ENCODE measurements at regions not wholly inside any gene's neighbourhood (a gene's known extent, or its start where the extent isn't known, plus 50 kb on each side); places are given as distances from the start of the nearest gene placed in this dataset.

GRCh38 chr15:94912760-94913159 is 681.4 kb downstream of the MCTP2 start:
- DNase-seq (ENCODE audit: low spot score), result no peak

GRCh38 chr15:94917068-94917467 is 685.7 kb downstream of the MCTP2 start:
- no peak for DNase-seq (ENCODE audit: low spot score)

GRCh38 chr15:94921936-94922335 is 690.6 kb downstream of the MCTP2 start:
- DNase-seq (ENCODE audit: low spot score), result no peak

- DNase-seq (ENCODE audit: low spot score), result no peak
These were observed 692.7 kb downstream of the MCTP2 start for GRCh38 chr15:94924057-94924456.

GRCh38 chr15:94924971-94925598 is 693.7 kb downstream of the MCTP2 start:
- DNase-seq (ENCODE audit: low spot score), result no peak

GRCh38 chr15:94925680-94926079 is 694.3 kb downstream of the MCTP2 start:
- no peak for DNase-seq (ENCODE audit: low spot score)

GRCh38 chr15:94927003-94927402 is 695.6 kb downstream of the MCTP2 start:
- DNase-seq (ENCODE audit: low spot score), result no peak

- DNase-seq (ENCODE audit: low spot score), result no peak
These were observed 697.9 kb downstream of the MCTP2 start for GRCh38 chr15:94929282-94929681.

GRCh38 chr15:94930441-94930840 is 699.1 kb downstream of the MCTP2 start:
- no peak for DNase-seq (ENCODE audit: low spot score)

- no peak for DNase-seq (ENCODE audit: low spot score)
These were observed 699.6 kb downstream of the MCTP2 start for GRCh38 chr15:94930960-94931359.

- DNase-seq (ENCODE audit: low spot score), result no peak
These were observed 703.1 kb downstream of the MCTP2 start for GRCh38 chr15:94934440-94934839.

- no peak for DNase-seq (ENCODE audit: low spot score)
These were observed 705.9 kb downstream of the MCTP2 start for GRCh38 chr15:94937242-94937641.

GRCh38 chr15:94943888-94944287 is 712.5 kb downstream of the MCTP2 start:
- no peak for DNase-seq (ENCODE audit: low spot score)

- no peak for DNase-seq (ENCODE audit: low spot score)
These were observed 720.2 kb downstream of the MCTP2 start for GRCh38 chr15:94951538-94951937.

GRCh38 chr15:94963953-94964352 is 732.6 kb downstream of the MCTP2 start:
- no peak for DNase-seq (ENCODE audit: low spot score)

- DNase-seq (ENCODE audit: low spot score), result no peak
These were observed 734.2 kb downstream of the MCTP2 start for GRCh38 chr15:94965593-94965992.

GRCh38 chr15:94968133-94968532 is 736.8 kb downstream of the MCTP2 start:
- DNase-seq (ENCODE audit: low spot score), result no peak

GRCh38 chr15:94970096-94970495 is 738.7 kb downstream of the MCTP2 start:
- DNase-seq (ENCODE audit: low spot score), result no peak

- DNase-seq (ENCODE audit: low spot score), result peak; percentile 13
These were observed 739.4 kb downstream of the MCTP2 start for GRCh38 chr15:94970802-94971201.

- no peak for DNase-seq (ENCODE audit: low spot score)
These were observed 741.0 kb downstream of the MCTP2 start for GRCh38 chr15:94972314-94972713.

GRCh38 chr15:94987085-94987484 is 755.7 kb downstream of the MCTP2 start:
- no peak for DNase-seq (ENCODE audit: low spot score)

GRCh38 chr15:94991718-94992117 is 760.4 kb downstream of the MCTP2 start:
- DNase-seq (ENCODE audit: low spot score), result no peak

- no peak for DNase-seq (ENCODE audit: low spot score)
These were observed 778.3 kb downstream of the MCTP2 start for GRCh38 chr15:95009635-95010034.

- DNase-seq (ENCODE audit: low spot score), result no peak
These were observed 782.0 kb downstream of the MCTP2 start for GRCh38 chr15:95013381-95013780.

Data from COLO829 (cell line).